Endothelial cell of umbilical vein (primary cell): ENCODE measurements at regions not wholly inside any gene's neighbourhood (a gene's known extent, or its start where the extent isn't known, plus 50 kb on each side); places are given as distances from the start of the nearest gene placed in this dataset.

ENCODE experiments used
- BruUV-seq: library from RNA; stranded (reverse); fragments of 400-500 nt; replicated peaks from 2 replicates; lab custom pipeline; 2021; lab: Mats Ljungman, UMichigan
- CTCF ChIA-PET: fragments of 300-600, 350-600 bp; sonication (Branson Sonifier 250); formaldehyde crosslinking; loops from one replicate; lab custom pipeline; 2021; ENCODE audit warnings: antibody characterized with exemption, inconsistent platforms; lab: Charles Lee
- POLR2A ChIA-PET: fragments of 300-600, 350-600 bp; sonication (Branson Sonifier 250); formaldehyde crosslinking; loops from one replicate; lab custom pipeline; 2021; ENCODE audit warnings: antibody characterized with exemption, inconsistent platforms; lab: Charles Lee
- DNase-seq: peaks from one replicate; pipeline ENCODE4 v3.0.0-alpha.2; 2011; ENCODE audit warnings: low read depth, low spot score
- FAIRE-seq: peaks from 2 replicates; lab custom pipeline; 2011; peaks lifted over from hg19 to GRCh38; lab: Jason Lieb, UNC
- H2AFZ ChIP-seq: 2 replicates; pipeline ENCODE4 v1.6.0; 2012; ENCODE audit warnings: low read depth, low read length, control low read depth, inconsistent platforms
- H3K27ac ChIP-seq: 2 replicates; pipeline ENCODE4 v1.5.1; 2011; ENCODE audit warnings: low read depth, mild to moderate bottlenecking, control low read depth, low read length, moderate library complexity; ENCODE audit not compliant: insufficient read depth
- H3K27me3 ChIP-seq, 2 experiments: 2 replicates each; pipeline versions ENCODE4 v1.6.0 to v1.6.1; 2011; ENCODE audit warnings: low read length in 2 of 2, mixed read lengths in 1 of 2; ENCODE audit not compliant: control insufficient read depth in 2 of 2, insufficient read depth in 2 of 2
- H3K36me3 ChIP-seq, 2 experiments: 2 replicates in 1 of 2; 3 replicates in 1 of 2; pipeline ENCODE4 v1.5.1; 2011; ENCODE audit warnings: low read length in 2 of 2, mild to moderate bottlenecking in 1 of 2, moderate library complexity in 1 of 2; ENCODE audit not compliant: control insufficient read depth in 2 of 2, insufficient read depth in 2 of 2; ENCODE audit errors: extremely low read depth in 1 of 2
- H3K4me1 ChIP-seq: 3 replicates; pipeline ENCODE4 v1.5.1; 2011; ENCODE audit warnings: mild to moderate bottlenecking, low read length; ENCODE audit not compliant: control insufficient read depth, insufficient read depth; ENCODE audit errors: extremely low read depth
- H3K4me2 ChIP-seq: 2 replicates; pipeline ENCODE4 v1.6.1; 2011; ENCODE audit warnings: low read length, control low read depth, mixed read lengths; ENCODE audit not compliant: insufficient read depth
- H3K4me3 ChIP-seq, 3 experiments: fragments of 200-600 bp in 1 of 3; sonication (generic), shearing (Covaris generic) in 1 of 3; replicated peaks in 1 of 3; 2 replicates each; pipeline ENCODE4 v1.5.1; 2011 to 2016; ENCODE audit warnings: control low read depth in 3 of 3, low read length in 3 of 3, mild to moderate bottlenecking in 2 of 3, inconsistent platforms in 1 of 3, low read depth in 1 of 3, moderate library complexity in 1 of 3; ENCODE audit not compliant: insufficient read depth in 1 of 3
- H3K79me2 ChIP-seq: 2 replicates; pipeline ENCODE4 v1.6.0; 2012; ENCODE audit warnings: low read length, inconsistent platforms; ENCODE audit not compliant: control insufficient read depth, insufficient read depth
- H3K9ac ChIP-seq: replicated peaks from 2 replicates; pipeline ENCODE3; 2011; ENCODE audit warnings: low read length, control low read depth; ENCODE audit not compliant: insufficient read depth; ENCODE audit errors: extremely low read depth
- H3K9me1 ChIP-seq: replicated peaks from 3 replicates; pipeline ENCODE4 v1.6.0; 2011; ENCODE audit warnings: mild to moderate bottlenecking, low read length; ENCODE audit not compliant: control insufficient read depth, insufficient read depth; ENCODE audit errors: extremely low read depth
- H3K9me3 ChIP-seq: replicated peaks from 2 replicates; pipeline ENCODE4 v1.5.1; 2012; ENCODE audit warnings: low read length, inconsistent platforms; ENCODE audit not compliant: control insufficient read depth, insufficient read depth
- H4K20me1 ChIP-seq: replicated peaks from 2 replicates; pipeline ENCODE3; 2011; ENCODE audit warnings: mild to moderate bottlenecking, low read length; ENCODE audit not compliant: control insufficient read depth, insufficient read depth; ENCODE audit errors: extremely low read depth
- EZH2 ChIP-seq: IDR thresholded peaks from 2 replicates; pipeline ENCODE4 v1.6.1; 2012; ENCODE audit warnings: borderline replicate concordance, low read depth, mild to moderate bottlenecking, moderate library complexity, low read length, inconsistent platforms; ENCODE audit not compliant: severe bottlenecking
- FOS ChIP-seq: IDR thresholded peaks from 2 replicates; pipeline ENCODE4 v1.6.1; 2011; ENCODE audit warnings: mild to moderate bottlenecking, low read length, moderate library complexity, borderline replicate concordance; ENCODE audit not compliant: insufficient read depth
- GATA2 ChIP-seq: IDR thresholded peaks from 2 replicates; pipeline ENCODE4 v1.7.0; 2011; ENCODE audit warnings: low read depth, mild to moderate bottlenecking, moderate library complexity, mixed read lengths, low read length; ENCODE audit not compliant: insufficient read length, insufficient read depth
- JUN ChIP-seq: IDR thresholded peaks from 2 replicates; pipeline ENCODE4 v1.6.1; 2011; ENCODE audit warnings: borderline replicate concordance, low read depth; ENCODE audit not compliant: insufficient read length, insufficient read depth
- MAX ChIP-seq: IDR thresholded peaks from 2 replicates; pipeline ENCODE4 v1.6.1; 2011; ENCODE audit not compliant: insufficient read depth, insufficient read length
- MYC ChIP-seq: IDR thresholded peaks from one replicate; pipeline ENCODE4 v1.6.1; 2011; ENCODE audit warnings: mild to moderate bottlenecking, low read depth, low read length
- POLR2A ChIP-seq: IDR thresholded peaks from 2 replicates; pipeline ENCODE4 v1.6.1; 2012; ENCODE audit warnings: low read depth, mild to moderate bottlenecking, control low read depth, low read length
- POLR2AphosphoS5 ChIP-seq: IDR thresholded peaks from 2 replicates; pipeline ENCODE4 v1.6.1; 2012; ENCODE audit warnings: low read depth, mild to moderate bottlenecking, control low read depth, low read length, moderate library complexity; ENCODE audit not compliant: insufficient read depth
- dilution Hi-C: fragments of 300-500 bp; cut with MboI; formaldehyde crosslinking; loops from one replicate; pipeline ENCODE4 v1.15.0; 2019; ENCODE audit warnings: low sequenced_read_pairs; ENCODE audit not compliant: extremely low pct_ligation_motif_present
- intact Hi-C: fragments of 100-400 bp; cut with micrococcal nuclease; formaldehyde crosslinking; loops from one replicate; pipeline ENCODE4 v1.10.0; 2022
- TF ChIP-seq, protein P1 (sequence below), 2 donors: IDR thresholded peaks; 1 replicate in 1 of 2; 2 replicates in 1 of 2; pipeline ENCODE4 v1.5.1; 2011; ENCODE audit warnings: low read length in 2 of 2, mild to moderate bottlenecking in 2 of 2, moderate library complexity in 2 of 2, control low read depth in 1 of 2, inconsistent platforms in 1 of 2, low read depth in 1 of 2; ENCODE audit not compliant: insufficient read depth in 1 of 2; ENCODE audit errors: extremely low read depth in 1 of 2

- Histone ChIP-seq H3K27me3 (no peaks in the 10 kb centered on the region), H3K4me1 (no peaks in the 10 kb centered on the region), H3K79me2 (no peaks in the 10 kb centered on the region), H3K4me2 (no peak overlapping the region), H4K20me1 (no peaks in the 10 kb centered on the region), H3K27ac (no peak overlapping the region), H3K36me3 (no peaks in the 10 kb centered on the region), H3K9me1 (no peaks in the 10 kb centered on the region), H3K4me3 (no peak overlapping the region), H2AFZ (no peak overlapping the region), H3K9me3 (no peaks in the 10 kb centered on the region), H3K9ac (no peak overlapping the region)
- no peak for FAIRE-seq
- POLR2A ChIA-PET = no interaction called here
- intact Hi-C loops = no loop called here
- CTCF ChIA-PET = no interaction called here
- TF ChIP-seq MAX (no peak), GATA2 (no peak), JUN (no peak), FOS (no peak), EZH2 (no peak), POLR2A (no peak), POLR2AphosphoS5 (no peak), MYC (no peak)
- TF ChIP-seq, protein P1, sequence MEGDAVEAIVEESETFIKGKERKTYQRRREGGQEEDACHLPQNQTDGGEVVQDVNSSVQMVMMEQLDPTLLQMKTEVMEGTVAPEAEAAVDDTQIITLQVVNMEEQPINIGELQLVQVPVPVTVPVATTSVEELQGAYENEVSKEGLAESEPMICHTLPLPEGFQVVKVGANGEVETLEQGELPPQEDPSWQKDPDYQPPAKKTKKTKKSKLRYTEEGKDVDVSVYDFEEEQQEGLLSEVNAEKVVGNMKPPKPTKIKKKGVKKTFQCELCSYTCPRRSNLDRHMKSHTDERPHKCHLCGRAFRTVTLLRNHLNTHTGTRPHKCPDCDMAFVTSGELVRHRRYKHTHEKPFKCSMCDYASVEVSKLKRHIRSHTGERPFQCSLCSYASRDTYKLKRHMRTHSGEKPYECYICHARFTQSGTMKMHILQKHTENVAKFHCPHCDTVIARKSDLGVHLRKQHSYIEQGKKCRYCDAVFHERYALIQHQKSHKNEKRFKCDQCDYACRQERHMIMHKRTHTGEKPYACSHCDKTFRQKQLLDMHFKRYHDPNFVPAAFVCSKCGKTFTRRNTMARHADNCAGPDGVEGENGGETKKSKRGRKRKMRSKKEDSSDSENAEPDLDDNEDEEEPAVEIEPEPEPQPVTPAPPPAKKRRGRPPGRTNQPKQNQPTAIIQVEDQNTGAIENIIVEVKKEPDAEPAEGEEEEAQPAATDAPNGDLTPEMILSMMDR (IDR thresholded peaks at IDR 0.05; ENCODE audit: extremely low read depth in 1 of 2, insufficient read depth in 1 of 2, low read depth in 1 of 2, low read length in 2 of 2) = no peak
- no TSS peak for BruUV-seq
- no peak for DNase-seq
- dilution Hi-C loops = no loop called here
Observed at GRCh38 chr5:51479840-51480239, 96.6 kb downstream of the ISL1 start.
